GM23338 (cell line): ENCODE measurements at regions not wholly inside any gene's neighbourhood (a gene's known extent, or its start where the extent isn't known, plus 50 kb on each side); places are given as distances from the start of the nearest gene placed in this dataset.

Experiments
- CTCF ChIP-seq, 2 experiments: fragments of 200-600 bp in 1 of 2; sonication (generic) in 1 of 2; conservative IDR thresholded peaks; 2 replicates each; pipeline versions ENCODE4 v1.5.1 to v1.6.1; 2016 to 2017; ENCODE audit warnings: antibody characterized with exemption in 2 of 2, low read depth in 2 of 2, mild to moderate bottlenecking in 2 of 2, moderate library complexity in 1 of 2
- REST ChIP-seq: IDR thresholded peaks from one replicate; pipeline ENCODE4 v1.6.1; 2018; ENCODE audit warnings: antibody characterized with exemption; ENCODE audit not compliant: unreplicated experiment

GRCh38 chr17:34163123-34163522 lies 92.0 kb upstream of the CCL2 start:
- TF ChIP-seq CTCF (conservative IDR thresholded peaks at IDR 0.05; ENCODE audit: low read depth in 2 of 2) (no peak), REST (no peak)
